ENCODE measurements at regions not wholly inside any gene's neighbourhood (a gene's known extent, or its start where the extent isn't known, plus 50 kb on each side); places are given as distances from the start of the nearest gene placed in this dataset.

- TF ChIP-seq, protein P1, sequence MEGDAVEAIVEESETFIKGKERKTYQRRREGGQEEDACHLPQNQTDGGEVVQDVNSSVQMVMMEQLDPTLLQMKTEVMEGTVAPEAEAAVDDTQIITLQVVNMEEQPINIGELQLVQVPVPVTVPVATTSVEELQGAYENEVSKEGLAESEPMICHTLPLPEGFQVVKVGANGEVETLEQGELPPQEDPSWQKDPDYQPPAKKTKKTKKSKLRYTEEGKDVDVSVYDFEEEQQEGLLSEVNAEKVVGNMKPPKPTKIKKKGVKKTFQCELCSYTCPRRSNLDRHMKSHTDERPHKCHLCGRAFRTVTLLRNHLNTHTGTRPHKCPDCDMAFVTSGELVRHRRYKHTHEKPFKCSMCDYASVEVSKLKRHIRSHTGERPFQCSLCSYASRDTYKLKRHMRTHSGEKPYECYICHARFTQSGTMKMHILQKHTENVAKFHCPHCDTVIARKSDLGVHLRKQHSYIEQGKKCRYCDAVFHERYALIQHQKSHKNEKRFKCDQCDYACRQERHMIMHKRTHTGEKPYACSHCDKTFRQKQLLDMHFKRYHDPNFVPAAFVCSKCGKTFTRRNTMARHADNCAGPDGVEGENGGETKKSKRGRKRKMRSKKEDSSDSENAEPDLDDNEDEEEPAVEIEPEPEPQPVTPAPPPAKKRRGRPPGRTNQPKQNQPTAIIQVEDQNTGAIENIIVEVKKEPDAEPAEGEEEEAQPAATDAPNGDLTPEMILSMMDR (IDR thresholded peaks at IDR 0.05) = no peak
- no peak for TF ChIP-seq EZH2 (IDR thresholded peaks at IDR 0.05; ENCODE audit: borderline replicate concordance, insufficient read depth, low read depth, low read length, poor library complexity, severe bottlenecking)
Observed at GRCh38 chr9:93897075-93897970, 57.8 kb downstream of the BARX1 start.

Measured in B cell (primary cell).